HG03103 (cell line): ENCODE measurements at regions not wholly inside any gene's neighbourhood (a gene's known extent, or its start where the extent isn't known, plus 50 kb on each side); places are given as distances from the start of the nearest gene placed in this dataset.
"Not testable (repeated sequence)": the region's sequence is repeated elsewhere in the genome, so short reads cannot be mapped to it uniquely, and the experiment has no call there.

Experiments used
- ATAC-seq: cut with Tn5 transposase; IDR thresholded peaks from one replicate; pipeline ENCODE4 v1.9.1; 2021; ENCODE audit warnings: low read depth; ENCODE audit not compliant: unreplicated experiment

DNA sequence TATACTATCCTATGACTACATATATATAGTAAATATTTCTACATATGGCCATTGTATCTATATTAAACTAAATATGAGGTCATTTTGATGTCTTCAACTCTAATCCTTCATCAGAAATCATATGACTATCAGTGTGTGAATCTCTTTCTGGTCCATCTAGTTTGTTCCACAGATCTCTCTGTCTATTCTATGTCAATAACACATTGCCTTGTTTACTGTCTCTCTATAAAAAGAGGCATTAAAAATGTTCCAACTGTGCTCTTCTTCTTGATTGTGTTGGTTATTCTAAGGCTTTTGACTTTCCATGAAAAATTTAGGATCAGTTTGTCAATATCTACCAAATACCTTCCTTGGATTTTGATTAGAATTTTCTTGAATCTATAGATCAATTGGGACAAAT, 338.3 kb upstream of the FSTL5 start:
- ATAC-seq, result no peak

DNA sequence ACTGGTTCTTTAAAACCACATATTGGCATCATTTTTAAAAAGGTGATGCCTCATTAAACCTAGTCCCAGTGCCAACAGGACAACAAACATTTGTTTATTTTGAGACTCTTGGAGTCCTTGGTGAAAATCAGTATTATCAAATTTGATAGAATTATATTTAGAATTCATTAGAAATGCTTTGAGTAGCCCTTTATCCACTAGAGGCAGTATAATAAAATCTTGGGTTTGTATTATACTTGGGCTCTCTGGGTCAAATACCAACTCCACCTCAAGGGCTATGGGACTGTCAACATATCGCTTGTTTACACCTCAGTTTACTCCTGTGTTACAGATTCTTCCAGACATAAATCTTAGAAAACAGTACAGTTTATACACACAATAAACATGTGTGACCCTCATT, 335.7 kb upstream of the FSTL5 start:
- ATAC-seq, result no peak

DNA sequence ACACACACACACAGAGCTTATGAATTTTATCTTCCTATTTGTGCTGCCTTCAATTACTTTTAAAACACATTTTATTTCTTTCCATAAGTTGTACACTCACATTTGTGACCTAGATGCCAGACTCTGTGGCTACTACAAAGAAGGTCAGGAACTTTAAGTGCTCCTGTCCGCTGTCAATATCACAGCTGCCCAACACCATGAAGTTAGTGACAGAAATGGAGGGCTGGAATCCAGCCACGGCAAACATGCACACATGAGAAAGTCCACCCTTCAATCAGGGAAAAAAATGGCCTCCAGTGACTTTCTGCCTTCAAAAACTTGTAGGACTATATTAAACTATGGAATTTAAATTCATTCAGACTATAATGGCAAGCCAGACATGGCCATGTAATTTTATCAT, 334.4 kb upstream of the FSTL5 start:
- no peak for ATAC-seq

DNA sequence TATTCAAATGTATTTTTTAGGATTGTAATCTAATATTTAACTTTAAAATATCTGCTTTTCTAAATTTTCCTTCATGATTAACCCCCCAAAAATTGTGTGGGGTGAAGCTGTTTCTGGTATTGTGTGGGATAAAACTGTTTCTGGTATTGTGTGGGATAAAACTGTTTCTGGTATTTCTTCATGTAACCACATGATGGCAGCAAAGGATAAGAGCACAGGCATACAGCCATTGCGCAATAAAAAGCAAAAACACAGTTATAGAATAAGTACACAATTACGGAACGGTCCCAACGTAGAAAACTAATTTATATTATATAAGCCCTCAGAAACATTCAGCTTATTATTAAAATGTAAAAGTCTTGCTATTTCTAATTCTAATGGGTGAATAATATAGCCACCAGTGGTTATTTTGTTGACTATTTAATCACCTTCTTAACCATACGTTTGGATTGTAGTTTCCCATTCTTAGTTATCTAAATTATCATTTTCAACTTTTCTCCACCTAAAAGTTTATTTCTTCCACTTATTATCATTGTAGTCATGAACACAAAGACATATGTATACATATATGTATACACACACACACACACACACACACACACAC, 333.9 kb upstream of the FSTL5 start:
- ATAC-seq, result peak; percentile 71

DNA sequence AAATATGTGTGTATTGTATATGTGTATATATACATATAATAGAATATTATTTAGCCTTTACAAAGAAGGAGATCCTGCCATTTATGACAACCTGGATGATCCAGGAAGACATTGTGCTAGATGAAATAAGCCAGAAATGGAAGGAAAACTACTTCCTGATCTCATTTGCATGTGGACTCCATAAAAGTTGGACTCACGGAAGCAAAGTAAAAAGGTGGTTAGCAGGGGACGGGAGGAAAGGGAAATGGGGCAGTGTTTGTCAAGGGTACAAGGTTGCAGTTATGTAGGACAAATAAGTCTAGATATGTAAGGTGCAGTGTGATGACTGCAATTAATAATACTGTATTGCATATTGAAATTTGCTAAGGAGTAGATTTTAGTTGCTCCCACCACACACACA, 331.1 kb upstream of the FSTL5 start:
- ATAC-seq, result no peak

DNA sequence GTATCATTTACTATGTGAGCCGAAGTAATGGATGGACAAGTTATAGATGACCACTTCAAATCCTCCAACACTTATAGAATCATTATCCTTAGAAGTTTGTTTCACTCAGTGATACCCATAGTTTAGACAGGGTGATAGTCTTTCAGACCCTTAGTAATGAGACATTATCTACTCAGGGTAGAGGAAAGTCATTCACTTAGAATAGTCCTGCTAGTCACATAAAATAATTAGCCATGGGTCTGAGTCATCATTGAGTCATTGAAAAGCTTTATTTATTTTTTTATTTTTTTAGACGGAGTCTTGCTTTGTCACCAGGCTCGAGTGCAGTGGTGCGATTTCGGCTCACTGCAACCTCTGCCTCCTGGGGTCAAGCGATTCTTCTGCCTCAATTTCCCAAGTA, 321.7 kb upstream of the FSTL5 start:
- ATAC-seq, result no peak

DNA sequence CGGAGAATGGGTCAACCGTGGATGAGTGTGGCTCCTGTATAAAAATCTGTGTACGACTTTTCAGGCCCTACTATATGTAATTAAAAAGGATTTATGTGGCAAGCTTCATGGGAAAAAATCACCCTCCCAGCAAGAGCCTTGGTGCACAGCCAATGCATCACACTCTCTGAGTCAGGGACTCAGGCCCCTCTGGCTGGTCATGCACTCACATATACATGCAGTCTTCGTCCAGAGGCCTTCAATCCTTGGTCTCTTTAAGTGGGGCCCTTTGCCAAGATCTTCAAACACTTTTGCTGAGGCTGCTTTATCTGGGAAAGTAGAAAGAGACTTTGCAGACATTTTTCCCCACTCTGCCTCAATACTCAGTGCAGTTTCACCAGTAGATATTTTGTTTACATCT, 311.4 kb upstream of the FSTL5 start:
- no peak for ATAC-seq

DNA sequence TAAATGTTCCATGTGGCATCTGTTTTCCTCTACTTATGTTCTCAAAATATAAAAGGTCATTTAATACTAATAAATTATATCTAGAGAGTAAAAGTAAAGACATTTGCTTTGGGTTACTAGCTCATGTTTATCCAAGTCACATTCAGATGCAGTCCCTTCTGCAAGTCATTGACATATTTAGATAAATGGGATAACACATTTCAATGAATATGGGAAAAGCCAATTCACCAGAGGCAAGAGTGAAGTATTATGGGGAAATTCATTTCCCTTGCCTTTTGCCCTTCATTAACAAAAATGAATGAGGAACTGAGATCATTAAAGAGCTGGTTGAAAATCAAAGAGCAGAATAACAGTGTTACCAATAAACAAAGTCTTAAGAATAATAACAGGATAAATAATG, 306.2 kb upstream of the FSTL5 start:
- no peak for ATAC-seq

DNA sequence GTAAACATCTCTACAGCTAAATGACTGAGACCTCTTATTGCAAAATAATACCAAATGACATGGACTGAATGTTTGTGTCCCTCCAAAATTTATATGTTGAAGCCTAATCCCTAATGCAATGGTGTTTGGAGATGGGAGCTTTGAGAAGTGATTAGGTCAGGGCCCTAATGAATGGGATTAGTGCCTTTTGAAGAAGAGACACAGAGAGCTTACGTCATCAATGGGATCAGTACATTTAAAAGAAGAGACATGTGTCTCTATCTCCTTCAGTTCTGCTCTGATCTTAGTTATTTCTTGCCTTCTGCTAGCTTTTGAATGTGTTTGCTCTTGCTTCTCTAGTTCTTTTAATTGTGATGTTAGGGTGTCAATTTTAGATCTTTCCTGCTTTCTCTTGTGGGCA, 301.6 kb upstream of the FSTL5 start:
- ATAC-seq, result not testable (repeated sequence)

DNA sequence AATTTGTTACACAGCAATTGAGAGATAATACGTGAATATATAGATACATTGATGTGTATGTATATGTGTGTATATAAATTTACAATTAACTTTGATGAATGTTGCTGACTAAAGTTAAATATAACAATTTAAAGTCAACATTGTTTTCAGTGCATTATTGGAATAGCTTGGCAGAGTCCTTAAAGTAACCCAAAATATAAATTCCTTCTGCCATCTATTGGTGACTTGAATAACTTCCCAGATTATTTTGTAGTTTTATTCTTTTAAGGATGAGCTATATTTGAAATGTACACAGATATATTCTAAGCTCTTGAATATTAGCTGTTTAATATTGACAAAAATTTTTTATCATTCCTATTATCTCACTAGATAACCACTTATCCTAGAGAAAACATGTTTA, 298.2 kb upstream of the FSTL5 start:
- ATAC-seq, result no peak

DNA sequence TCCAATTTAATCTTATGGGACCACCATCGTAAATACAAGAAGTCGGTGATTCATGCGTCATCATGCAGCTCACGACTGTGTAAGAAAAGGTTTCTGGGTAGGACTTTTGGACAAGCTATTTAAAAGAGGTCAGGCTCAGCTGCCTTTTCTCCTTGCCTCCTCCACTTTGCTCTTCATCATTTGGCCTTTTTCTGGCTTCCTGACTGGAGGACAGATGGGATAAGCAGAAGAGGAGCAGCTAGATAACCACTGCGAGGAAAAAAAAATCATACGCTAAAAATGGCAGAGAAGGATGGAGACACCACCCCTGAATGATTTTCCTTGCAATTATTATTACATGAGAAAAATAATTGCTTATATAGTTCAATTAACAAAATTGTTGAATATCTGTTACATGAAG, 294.3 kb upstream of the FSTL5 start:
- no peak for ATAC-seq

DNA sequence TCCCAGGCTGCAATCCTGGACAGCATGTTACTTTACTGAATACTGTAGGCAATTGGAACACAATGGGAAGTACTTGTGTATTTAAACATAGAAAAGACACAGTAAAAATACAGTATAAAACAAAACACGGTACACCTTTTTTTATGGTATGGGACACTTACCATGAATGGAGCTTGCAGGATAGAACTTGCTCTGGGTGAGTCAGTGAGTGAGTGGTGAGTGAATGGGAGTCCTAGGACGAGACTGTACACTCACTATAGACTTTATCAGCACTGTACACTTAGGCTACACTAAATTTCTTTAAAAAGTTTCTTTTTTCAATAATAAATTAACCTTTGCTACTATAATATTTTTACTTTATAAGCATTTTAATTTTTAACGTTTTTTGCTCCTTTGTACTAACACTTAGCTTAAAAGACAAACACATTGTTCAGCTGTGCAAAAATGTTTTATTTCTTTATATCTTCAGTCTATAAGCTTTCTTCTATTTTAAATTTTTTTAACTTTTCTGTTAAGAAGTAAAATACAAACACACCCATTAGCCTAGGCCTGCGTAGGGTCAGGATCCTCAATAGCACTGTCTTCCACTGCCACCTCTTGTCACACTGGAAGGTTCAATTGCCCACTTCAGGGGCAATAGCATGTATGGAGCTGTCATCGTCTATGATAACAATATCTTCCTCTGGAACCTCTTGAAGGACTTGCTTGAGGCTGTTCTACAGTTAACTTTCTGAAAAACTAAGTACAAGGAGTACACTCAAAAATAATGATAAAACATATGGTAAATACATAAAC, 293.5 kb upstream of the FSTL5 start:
- no peak for ATAC-seq

DNA sequence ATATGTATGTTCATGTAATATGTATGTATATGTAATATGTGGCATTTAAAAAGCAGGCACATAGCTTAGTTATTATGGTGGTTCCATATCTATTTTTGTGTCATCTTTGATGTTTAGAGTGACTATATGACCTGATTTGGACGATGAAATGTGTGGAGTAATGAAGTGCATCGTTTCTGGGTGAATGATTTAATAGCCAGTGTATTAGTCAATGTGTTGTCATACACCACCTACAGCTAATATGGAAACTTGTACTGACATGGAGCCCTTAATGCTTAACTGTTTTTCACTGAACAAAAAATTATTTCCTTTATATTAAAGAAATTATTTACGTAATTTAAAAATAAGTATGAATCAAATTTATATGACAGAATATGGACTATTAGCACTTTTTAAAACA, 292.3 kb upstream of the FSTL5 start:
- ATAC-seq, result no peak

DNA sequence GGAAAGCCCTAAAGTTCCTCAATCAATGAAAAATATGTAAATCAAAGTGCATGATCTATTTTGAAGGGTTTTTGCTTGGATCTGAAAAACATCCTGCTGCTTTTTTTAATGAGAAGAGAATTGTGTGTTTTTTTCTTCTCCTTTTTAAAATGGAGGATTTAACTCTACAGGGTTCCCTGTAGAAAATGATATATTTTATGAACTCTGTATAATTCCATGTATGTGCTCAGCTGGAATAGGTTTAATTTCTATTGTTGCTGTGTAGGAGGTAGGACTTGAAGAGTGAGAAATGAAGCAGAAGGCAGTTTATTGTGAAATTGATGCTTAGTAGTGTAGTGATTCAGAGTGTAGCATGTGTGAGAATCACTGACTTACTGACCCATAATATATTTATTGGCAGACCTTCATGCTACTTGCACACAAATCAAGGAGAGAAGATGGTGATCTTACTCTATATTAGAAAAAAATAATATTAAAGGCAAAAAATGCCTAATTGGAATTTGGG, 286.8 kb upstream of the FSTL5 start:
- ATAC-seq, result no peak

DNA sequence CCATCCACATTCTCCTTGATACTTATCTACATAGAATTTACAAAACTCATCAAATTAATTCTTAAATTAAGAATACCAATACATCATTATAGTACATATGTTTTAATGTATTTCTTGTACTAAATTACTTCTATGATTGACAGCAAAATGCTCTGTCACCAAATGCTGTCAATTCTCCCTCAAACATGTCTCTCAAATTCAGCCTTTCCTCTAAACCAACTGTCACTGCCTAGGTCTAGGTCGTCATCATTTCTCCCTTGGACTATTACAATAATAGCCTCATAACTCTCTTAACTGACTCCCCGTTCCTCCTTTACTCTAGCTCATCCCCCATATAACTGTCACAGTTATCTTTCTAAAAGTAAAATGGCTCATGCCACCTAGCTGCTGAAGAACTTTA, 279.7 kb upstream of the FSTL5 start:
- ATAC-seq, result no peak

DNA sequence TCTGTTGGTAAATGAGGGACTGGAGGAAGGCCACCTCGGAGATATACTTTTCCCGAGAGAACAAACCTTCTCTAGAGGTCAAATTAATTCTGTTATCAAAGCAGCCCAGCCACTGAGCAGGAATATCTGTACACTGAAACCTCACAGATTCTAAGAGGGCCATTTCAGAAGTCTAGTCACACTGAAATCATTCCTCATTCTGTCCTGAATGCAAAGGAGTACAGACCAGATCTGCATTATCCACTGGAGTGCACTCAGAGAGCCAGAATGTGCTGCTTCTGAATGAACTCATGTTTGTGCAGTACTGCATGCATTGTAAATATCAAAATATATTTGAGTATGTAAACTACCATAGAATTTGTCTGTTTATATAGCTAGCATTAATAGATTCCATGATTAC, 278.3 kb upstream of the FSTL5 start:
- ATAC-seq, result no peak

DNA sequence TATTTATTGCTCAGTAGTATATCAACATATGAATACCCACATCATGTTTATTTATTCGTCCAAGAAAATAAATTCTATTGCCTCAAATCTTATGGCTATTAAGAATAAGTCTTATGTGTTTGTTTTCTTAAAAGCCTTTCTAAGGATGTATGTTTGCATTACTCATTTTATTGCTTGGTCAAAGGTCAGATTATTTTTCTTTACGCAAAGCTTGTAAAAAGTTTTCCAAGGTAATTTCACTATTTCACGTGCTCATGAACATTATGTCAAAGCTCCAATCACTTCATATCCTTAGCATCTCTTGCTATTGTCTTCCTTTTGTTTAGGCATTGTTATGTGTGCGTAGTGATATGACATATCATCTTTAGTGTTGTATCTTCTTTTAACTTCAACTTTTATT, 258.5 kb upstream of the FSTL5 start:
- ATAC-seq, result no peak

DNA sequence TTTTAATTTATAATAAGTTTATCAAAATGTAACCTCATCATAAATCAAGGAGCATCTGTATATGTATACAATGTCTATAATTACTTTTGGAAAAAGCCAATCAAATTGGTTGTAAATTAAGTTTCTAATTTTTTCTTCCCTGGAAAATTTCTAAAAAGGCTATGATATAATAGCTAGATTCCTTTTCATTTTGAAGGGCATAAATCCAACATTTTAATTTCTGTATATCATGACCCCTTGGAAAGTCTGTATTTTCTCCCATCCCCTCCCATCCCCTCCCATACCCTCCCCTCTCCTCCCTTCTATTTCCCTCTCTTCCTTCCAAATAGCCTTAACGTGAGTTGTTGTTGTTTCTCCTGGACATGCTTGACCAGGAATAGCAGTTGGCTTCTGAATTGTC, 247.1 kb upstream of the FSTL5 start:
- ATAC-seq, result no peak

DNA sequence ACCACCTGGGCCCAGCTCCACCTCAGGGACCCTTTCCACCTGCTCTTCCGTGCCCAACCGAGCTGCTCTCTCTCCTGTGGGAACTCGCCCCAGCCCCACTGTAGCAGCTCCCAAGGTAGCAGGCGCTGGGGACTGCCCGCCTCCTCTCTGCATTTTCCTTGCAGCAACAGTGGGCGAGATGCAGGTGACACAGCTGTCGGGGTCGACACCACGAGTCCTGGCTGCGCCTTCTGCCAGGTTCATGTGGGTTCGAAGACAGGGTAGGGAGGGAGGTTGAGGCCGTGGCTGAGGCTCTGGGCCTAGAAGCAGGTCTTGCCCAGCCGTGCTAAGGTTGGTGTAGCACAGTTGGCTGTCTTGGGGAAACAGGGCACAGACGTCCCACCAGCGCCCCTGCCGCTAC, 245.2 kb upstream of the FSTL5 start:
- no peak for ATAC-seq

DNA sequence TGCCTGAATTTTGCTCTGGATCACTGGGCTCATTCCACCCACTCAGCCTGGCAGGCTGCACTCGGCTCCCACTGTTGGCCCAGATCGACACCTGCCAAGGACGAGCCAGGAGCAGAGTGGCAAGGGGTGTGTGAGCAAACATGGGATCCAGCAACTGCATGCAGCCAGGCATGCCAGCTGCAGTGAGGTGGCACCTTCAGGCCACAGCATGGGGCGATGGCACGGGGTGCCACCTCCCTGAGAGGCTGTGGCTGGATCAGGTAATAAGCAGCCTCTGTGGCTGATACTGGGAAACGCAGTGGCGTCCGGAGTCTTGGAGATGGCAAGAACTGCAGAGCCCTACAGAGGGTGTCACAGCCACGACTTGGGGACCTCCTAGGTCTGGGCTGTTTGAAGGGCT, 244.5 kb upstream of the FSTL5 start:
- ATAC-seq, result no peak

DNA sequence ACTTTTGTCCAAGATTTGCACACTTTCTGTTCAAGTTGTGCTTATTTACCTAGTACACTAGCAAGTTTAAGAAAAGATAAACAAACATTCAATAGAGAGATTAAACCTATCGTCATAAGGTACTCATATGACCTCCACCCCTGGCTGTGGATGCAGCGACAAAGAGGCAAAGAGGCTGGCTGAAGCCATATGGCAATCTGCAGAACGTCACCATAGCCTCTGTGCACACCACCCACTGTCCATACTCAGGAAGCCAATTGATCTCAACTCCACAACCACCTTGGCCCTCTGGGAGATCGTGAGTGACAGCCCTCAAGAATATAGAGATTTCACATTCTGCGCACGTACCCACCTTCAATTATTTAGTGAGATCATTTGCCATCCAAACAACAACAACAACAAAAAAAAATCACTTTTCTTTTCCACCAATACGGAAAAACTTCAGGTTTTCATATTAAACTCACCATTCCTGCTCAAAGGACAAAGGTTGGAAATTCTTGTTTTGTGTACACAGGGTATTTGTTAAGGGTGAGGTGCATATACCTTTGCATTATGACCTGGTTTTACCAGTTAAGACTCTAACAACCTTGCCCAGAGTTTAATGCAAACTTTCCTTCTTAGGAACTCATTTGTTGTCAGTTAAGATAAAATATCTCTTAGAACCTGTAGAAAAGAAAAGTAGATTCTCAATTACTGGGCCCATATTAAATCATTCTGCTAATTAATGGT, 243.0 kb upstream of the FSTL5 start:
- no peak for ATAC-seq

DNA sequence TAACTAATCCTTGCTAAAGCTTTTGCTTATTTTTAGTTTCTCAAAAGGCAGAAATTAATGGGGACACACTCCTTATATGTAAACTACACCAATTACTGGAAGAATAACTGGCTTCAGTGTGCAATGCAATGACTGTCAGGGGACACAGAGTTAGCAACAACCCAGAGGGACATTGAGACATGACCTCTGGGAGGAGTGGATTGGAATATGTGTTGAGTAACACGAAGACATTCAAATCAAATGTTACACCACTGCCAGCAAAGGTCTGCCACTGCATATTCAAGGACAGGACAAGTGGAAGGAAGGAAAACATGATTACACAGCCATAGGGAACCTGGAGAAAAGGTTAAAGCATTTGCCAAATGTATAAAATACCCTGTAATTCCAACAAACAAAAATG, 240.1 kb upstream of the FSTL5 start:
- ATAC-seq, result no peak
